Neural cell (in vitro differentiated cells): ENCODE measurements at regions not wholly inside any gene's neighbourhood (a gene's known extent, or its start where the extent isn't known, plus 50 kb on each side); places are given as distances from the start of the nearest gene placed in this dataset.

Experiments used
- H2AFZ ChIP-seq: fragments of 200-600, 300-800 bp; sonication (generic), shearing (Covaris generic); 2 replicates; pipeline ENCODE4 v1.6.0; 2014; ENCODE audit warnings: low read depth, mild to moderate bottlenecking, antibody characterized with exemption, low read length, moderate library complexity
- H3F3A ChIP-seq: fragments of 200-600 bp; shearing (Covaris generic); 2 replicates; pipeline ENCODE4 v1.6.1; 2016; ENCODE audit warnings: mild to moderate bottlenecking, moderate library complexity, mixed read lengths, antibody characterized with exemption, low read length; ENCODE audit not compliant: insufficient read depth, poor library complexity, severe bottlenecking
- H3K27ac ChIP-seq: fragments of 200-600, 300-800 bp; sonication (generic), shearing (Covaris generic); 2 replicates; pipeline ENCODE4 v1.5.1; 2014; ENCODE audit warnings: mild to moderate bottlenecking, low read length, moderate library complexity
- H3K27me3 ChIP-seq: fragments of 300-800, 200-600 bp; sonication (generic), shearing (Covaris generic); 2 replicates; pipeline ENCODE4 v1.6.0; 2014; ENCODE audit warnings: mild to moderate bottlenecking, low read depth, low read length, moderate library complexity; ENCODE audit not compliant: insufficient read depth
- H3K36me3 ChIP-seq: fragments of 300-800, 200-600 bp; sonication (generic), shearing (Covaris generic); 2 replicates; pipeline ENCODE4 v1.5.1; 2014; ENCODE audit warnings: mild to moderate bottlenecking, antibody characterized with exemption, low read length, moderate library complexity; ENCODE audit not compliant: insufficient read depth
- H3K4me2 ChIP-seq: fragments of 300-800, 200-600 bp; sonication (generic), shearing (Covaris generic); 2 replicates; pipeline ENCODE4 v1.6.0; 2014; ENCODE audit warnings: mild to moderate bottlenecking, low read length
- H3K4me3 ChIP-seq: fragments of 300-800, 200-600 bp; sonication (generic), shearing (Covaris generic); 2 replicates; pipeline ENCODE4 v1.5.1; 2014; ENCODE audit warnings: mild to moderate bottlenecking, low read length, moderate library complexity
- H3K79me2 ChIP-seq: fragments of 200-600 bp; shearing (Covaris generic); replicated peaks from 2 replicates; pipeline ENCODE4 v1.6.0; 2014; ENCODE audit warnings: mild to moderate bottlenecking, low read length, moderate library complexity; ENCODE audit not compliant: insufficient read depth
- H3K9ac ChIP-seq: fragments of 300-800, 200-600 bp; sonication (generic), shearing (Covaris generic); 2 replicates; pipeline ENCODE4 v1.6.1; 2016; ENCODE audit warnings: mild to moderate bottlenecking, low read length, mixed read lengths
- H3K9me2 ChIP-seq: fragments of 200-600 bp; shearing (Covaris generic); 2 replicates; pipeline ENCODE4 v1.6.1; 2016; ENCODE audit warnings: mild to moderate bottlenecking, low read length, mixed read lengths; ENCODE audit not compliant: insufficient read depth
- H3K9me3 ChIP-seq: fragments of 200-600, 300-800 bp; sonication (generic), shearing (Covaris generic); 2 replicates; pipeline ENCODE4 v1.6.1; 2016; ENCODE audit warnings: mild to moderate bottlenecking, mixed run types, low read length, moderate library complexity, mixed read lengths
- H4K20me1 ChIP-seq: fragments of 200-600 bp; shearing (Covaris generic); 2 replicates; pipeline ENCODE4 v1.6.1; 2016; ENCODE audit warnings: mild to moderate bottlenecking, mixed run types; ENCODE audit not compliant: insufficient read depth
- EP300 ChIP-seq: fragments of 450-650 bp; conservative IDR thresholded peaks from 2 replicates; pipeline ENCODE4 v1.6.1; 2014; ENCODE audit warnings: antibody characterized with exemption, mild to moderate bottlenecking, moderate library complexity; ENCODE audit not compliant: poor library complexity, severe bottlenecking
- EZH2 ChIP-seq: fragments of 200-600, 300-800 bp; shearing (Covaris generic), sonication (generic); IDR thresholded peaks from 2 replicates; pipeline ENCODE4 v1.6.1; 2014; ENCODE audit warnings: antibody characterized with exemption, low read length, borderline replicate concordance, mild to moderate bottlenecking; ENCODE audit not compliant: insufficient read depth, poor library complexity, severe bottlenecking
- MXI1 ChIP-seq: fragments of 450-650 bp; conservative IDR thresholded peaks from 2 replicates; pipeline ENCODE4 v1.6.1; 2014; ENCODE audit warnings: antibody characterized with exemption, mild to moderate bottlenecking; ENCODE audit not compliant: poor library complexity, severe bottlenecking
- POLR2AphosphoS5 ChIP-seq: IDR thresholded peaks from 2 replicates; pipeline ENCODE4 v1.6.1; 2012
- RAD21 ChIP-seq: fragments of 450-650 bp; conservative IDR thresholded peaks from 2 replicates; pipeline ENCODE4 v1.6.1; 2014; ENCODE audit warnings: antibody characterized with exemption, mild to moderate bottlenecking, moderate library complexity
- SMC3 ChIP-seq: fragments of 450-650 bp; conservative IDR thresholded peaks from 2 replicates; pipeline ENCODE4 v1.6.1; 2014; ENCODE audit warnings: antibody characterized with exemption, mild to moderate bottlenecking, moderate library complexity; ENCODE audit not compliant: poor library complexity
- TAF1 ChIP-seq: IDR thresholded peaks from 2 replicates; pipeline ENCODE4 v1.6.1; 2012; ENCODE audit warnings: low read depth
- TF ChIP-seq, protein P1 (sequence below): fragments of 450-650 bp; IDR thresholded peaks from 2 replicates; pipeline ENCODE4 v1.5.1; 2014; ENCODE audit warnings: antibody characterized with exemption, mild to moderate bottlenecking, moderate library complexity; ENCODE audit not compliant: poor library complexity, severe bottlenecking
- TF ChIP-seq, protein P2 (sequence below): IDR thresholded peaks from 2 replicates; pipeline ENCODE4 v1.6.1; 2012; ENCODE audit warnings: borderline replicate concordance

DNA sequence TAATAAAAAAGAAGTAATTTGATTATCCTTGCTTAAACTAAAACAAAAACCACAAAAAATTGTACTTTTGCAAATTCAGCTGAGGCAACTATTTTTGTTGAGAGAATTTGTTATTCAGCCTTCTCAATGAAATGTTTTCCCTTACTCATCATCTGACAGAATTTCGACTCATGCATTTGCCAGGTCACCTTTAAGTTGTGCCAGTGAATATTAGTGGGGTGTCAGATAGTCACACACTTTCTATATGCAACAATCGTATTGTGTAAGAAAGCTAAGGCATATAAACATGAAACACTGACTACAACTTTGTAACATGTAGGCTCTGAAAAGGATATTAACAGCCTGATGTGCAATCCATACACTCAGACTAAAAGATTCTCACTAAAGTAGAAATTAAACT lies 1653.1 kb upstream of the SLC39A10 start:
- H3F3A ChIP-seq: no peaks in the 10 kb centered on the region
- no peak overlapping the region for H3K4me2 ChIP-seq
- H3K36me3 ChIP-seq: no peaks in the 10 kb centered on the region
- no peak overlapping the region for H3K9ac ChIP-seq
- H3K4me3 ChIP-seq: no peak overlapping the region
- no peaks in the 10 kb centered on the region for H3K79me2 ChIP-seq
- no peaks in the 10 kb centered on the region for H3K9me3 ChIP-seq
- H3K27me3 ChIP-seq: peaks cover 3% of the 10 kb centered on the region
- no peaks in the 10 kb centered on the region for H3K9me2 ChIP-seq
- H3K27ac ChIP-seq: no peak overlapping the region
- no peak overlapping the region for H2AFZ ChIP-seq
- TF ChIP-seq, protein P1, sequence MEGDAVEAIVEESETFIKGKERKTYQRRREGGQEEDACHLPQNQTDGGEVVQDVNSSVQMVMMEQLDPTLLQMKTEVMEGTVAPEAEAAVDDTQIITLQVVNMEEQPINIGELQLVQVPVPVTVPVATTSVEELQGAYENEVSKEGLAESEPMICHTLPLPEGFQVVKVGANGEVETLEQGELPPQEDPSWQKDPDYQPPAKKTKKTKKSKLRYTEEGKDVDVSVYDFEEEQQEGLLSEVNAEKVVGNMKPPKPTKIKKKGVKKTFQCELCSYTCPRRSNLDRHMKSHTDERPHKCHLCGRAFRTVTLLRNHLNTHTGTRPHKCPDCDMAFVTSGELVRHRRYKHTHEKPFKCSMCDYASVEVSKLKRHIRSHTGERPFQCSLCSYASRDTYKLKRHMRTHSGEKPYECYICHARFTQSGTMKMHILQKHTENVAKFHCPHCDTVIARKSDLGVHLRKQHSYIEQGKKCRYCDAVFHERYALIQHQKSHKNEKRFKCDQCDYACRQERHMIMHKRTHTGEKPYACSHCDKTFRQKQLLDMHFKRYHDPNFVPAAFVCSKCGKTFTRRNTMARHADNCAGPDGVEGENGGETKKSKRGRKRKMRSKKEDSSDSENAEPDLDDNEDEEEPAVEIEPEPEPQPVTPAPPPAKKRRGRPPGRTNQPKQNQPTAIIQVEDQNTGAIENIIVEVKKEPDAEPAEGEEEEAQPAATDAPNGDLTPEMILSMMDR: no peak
- TF ChIP-seq TAF1 (no peak), MXI1 (no peak), EP300 (no peak), SMC3 (no peak), EZH2 (no peak), RAD21 (no peak), POLR2AphosphoS5 (no peak)
- TF ChIP-seq, protein P2, sequence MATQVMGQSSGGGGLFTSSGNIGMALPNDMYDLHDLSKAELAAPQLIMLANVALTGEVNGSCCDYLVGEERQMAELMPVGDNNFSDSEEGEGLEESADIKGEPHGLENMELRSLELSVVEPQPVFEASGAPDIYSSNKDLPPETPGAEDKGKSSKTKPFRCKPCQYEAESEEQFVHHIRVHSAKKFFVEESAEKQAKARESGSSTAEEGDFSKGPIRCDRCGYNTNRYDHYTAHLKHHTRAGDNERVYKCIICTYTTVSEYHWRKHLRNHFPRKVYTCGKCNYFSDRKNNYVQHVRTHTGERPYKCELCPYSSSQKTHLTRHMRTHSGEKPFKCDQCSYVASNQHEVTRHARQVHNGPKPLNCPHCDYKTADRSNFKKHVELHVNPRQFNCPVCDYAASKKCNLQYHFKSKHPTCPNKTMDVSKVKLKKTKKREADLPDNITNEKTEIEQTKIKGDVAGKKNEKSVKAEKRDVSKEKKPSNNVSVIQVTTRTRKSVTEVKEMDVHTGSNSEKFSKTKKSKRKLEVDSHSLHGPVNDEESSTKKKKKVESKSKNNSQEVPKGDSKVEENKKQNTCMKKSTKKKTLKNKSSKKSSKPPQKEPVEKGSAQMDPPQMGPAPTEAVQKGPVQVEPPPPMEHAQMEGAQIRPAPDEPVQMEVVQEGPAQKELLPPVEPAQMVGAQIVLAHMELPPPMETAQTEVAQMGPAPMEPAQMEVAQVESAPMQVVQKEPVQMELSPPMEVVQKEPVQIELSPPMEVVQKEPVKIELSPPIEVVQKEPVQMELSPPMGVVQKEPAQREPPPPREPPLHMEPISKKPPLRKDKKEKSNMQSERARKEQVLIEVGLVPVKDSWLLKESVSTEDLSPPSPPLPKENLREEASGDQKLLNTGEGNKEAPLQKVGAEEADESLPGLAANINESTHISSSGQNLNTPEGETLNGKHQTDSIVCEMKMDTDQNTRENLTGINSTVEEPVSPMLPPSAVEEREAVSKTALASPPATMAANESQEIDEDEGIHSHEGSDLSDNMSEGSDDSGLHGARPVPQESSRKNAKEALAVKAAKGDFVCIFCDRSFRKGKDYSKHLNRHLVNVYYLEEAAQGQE: no peak
- H4K20me1 ChIP-seq: no peaks in the 10 kb centered on the region

DNA sequence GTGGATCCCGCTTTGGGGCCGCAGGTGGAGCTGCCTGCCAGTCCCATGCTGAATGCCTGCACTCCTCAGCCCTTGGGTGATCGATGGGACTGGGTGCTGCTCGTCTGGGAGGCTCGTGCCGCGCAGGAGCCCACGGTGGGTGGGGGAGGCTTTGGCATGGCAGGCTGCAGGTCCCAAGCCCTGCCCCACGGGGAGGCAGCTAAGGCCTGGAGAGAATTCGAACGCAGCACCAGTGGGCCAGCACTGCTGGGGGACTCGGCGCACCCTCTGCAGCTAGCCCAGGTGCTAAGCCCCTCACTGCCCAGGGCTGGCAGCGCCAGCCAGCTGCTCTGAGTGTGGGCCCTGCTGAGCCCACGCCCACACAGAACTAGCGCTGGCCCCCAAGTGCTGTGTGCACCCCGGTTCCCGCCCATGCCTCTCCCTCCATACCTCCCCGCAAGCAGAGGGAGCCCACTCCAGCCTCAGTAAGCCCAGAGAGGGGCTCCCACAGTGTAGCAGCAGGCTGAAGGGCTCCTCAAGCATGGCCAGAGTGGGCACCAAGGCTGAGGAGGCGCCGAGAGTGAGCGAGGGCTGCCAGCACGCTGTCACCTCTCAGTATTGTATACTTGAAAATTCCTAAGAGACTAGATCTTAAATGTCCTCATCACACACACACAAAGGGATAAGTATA lies 1654.2 kb upstream of the SLC39A10 start:
- no peak overlapping the region for H3K4me2 ChIP-seq
- peaks cover 3% of the 10 kb centered on the region for H3K27me3 ChIP-seq
- no peak overlapping the region for H3K9ac ChIP-seq
- no peaks in the 10 kb centered on the region for H3F3A ChIP-seq
- no peak overlapping the region for H3K4me3 ChIP-seq
- H3K27ac ChIP-seq: no peak overlapping the region
- H3K9me2 ChIP-seq: no peaks in the 10 kb centered on the region
- no peak overlapping the region for H2AFZ ChIP-seq
- H3K36me3 ChIP-seq: no peaks in the 10 kb centered on the region
- H4K20me1 ChIP-seq: no peaks in the 10 kb centered on the region
- H3K9me3 ChIP-seq: no peaks in the 10 kb centered on the region
- no peak for TF ChIP-seq MXI1
- no peak for TF ChIP-seq EZH2
- no peak for TF ChIP-seq RAD21
- no peak for TF ChIP-seq TAF1
- TF ChIP-seq POLR2AphosphoS5: no peak
- TF ChIP-seq SMC3: no peak
- TF ChIP-seq, protein P2: no peak
- no peak for TF ChIP-seq EP300
- no peaks in the 10 kb centered on the region for H3K79me2 ChIP-seq
